B cell (primary cell): ENCODE measurements at regions not wholly inside any gene's neighbourhood (a gene's known extent, or its start where the extent isn't known, plus 50 kb on each side); places are given as distances from the start of the nearest gene placed in this dataset.

Experiments
- ATAC-seq: fragments of 200-7000 bp; cut with Tn5 transposase; one replicate; pipeline ENCODE4 v1.10.0; 2021; ENCODE audit warnings: low read depth, mild to moderate bottlenecking, moderate number of reproducible peaks, moderate library complexity
- CTCF ChIA-PET: fragments of 350-600 bp; sonication (Branson Sonifier 250); formaldehyde crosslinking; loops from one replicate; lab custom pipeline; 2021; ENCODE audit warnings: antibody characterized with exemption, inconsistent platforms; lab: Charles Lee
- POLR2A ChIA-PET: fragments of 350-600 bp; sonication (Branson Sonifier 250); formaldehyde crosslinking; loops from one replicate; lab custom pipeline; 2021; ENCODE audit warnings: antibody characterized with exemption; lab: Charles Lee
- DNase-seq: peaks from one replicate; pipeline ENCODE4 v3.0.0; 2013
- H2AFZ ChIP-seq: 2 replicates; pipeline ENCODE4 v1.6.1; 2012; ENCODE audit warnings: mild to moderate bottlenecking, low read depth, low read length; ENCODE audit not compliant: insufficient read depth, poor library complexity, severe bottlenecking
- H3K27ac ChIP-seq, 2 donors: 1 replicate in 1 of 2; 2 replicates in 1 of 2; pipeline ENCODE4 v1.5.1; 2012 to 2013; ENCODE audit warnings: low read length in 2 of 2, mild to moderate bottlenecking in 2 of 2, moderate library complexity in 1 of 2
- H3K27me3 ChIP-seq, 4 experiments: fragments of 200-600 bp in 1 of 4; sonication (generic) in 1 of 4; replicated peaks in 1 of 4; 1 replicate in 2 of 4; 2 replicates in 2 of 4; pipeline versions ENCODE4 v1.6.1 to v1.7.0; 2013 to 2016; ENCODE audit warnings: low read length in 3 of 4, mild to moderate bottlenecking in 2 of 4, mixed read lengths in 1 of 4, moderate library complexity in 1 of 4; ENCODE audit not compliant: insufficient read depth in 4 of 4, control insufficient read depth in 3 of 4; ENCODE audit errors: control extremely low read depth in 1 of 4
- H3K36me3 ChIP-seq, 2 experiments: replicated peaks in 1 of 2; 1 replicate in 1 of 2; 2 replicates in 1 of 2; pipeline versions ENCODE4 v1.6.1 to v1.7.1; 2013; ENCODE audit warnings: low read length in 1 of 2; ENCODE audit not compliant: insufficient read depth in 2 of 2, control insufficient read depth in 1 of 2; ENCODE audit errors: control extremely low read depth in 1 of 2, extremely low read depth in 1 of 2
- H3K4me1 ChIP-seq, 2 donors: fragments of 200-600 bp in 1 of 2; sonication (generic) in 1 of 2; 1 replicate in 1 of 2; 2 replicates in 1 of 2; pipeline versions ENCODE4 v1.5.1 to v1.6.1; 2013 to 2017; ENCODE audit warnings: low read length in 2 of 2; ENCODE audit not compliant: control insufficient read depth in 2 of 2, insufficient read depth in 2 of 2
- H3K4me2 ChIP-seq: replicated peaks from 2 replicates; pipeline ENCODE3; 2012; ENCODE audit warnings: mild to moderate bottlenecking, low read depth, low read length; ENCODE audit not compliant: poor library complexity, severe bottlenecking
- H3K4me3 ChIP-seq, 5 experiments: fragments of 200-600 bp in 1 of 5; sonication (generic) in 1 of 5; 1 replicate in 3 of 5; 2 replicates in 2 of 5; pipeline versions ENCODE4 v1.5.1 to v1.7.0; 2011 to 2016; ENCODE audit warnings: low read length in 4 of 5, mild to moderate bottlenecking in 4 of 5, low read depth in 2 of 5, control low read depth in 1 of 5, moderate library complexity in 1 of 5; ENCODE audit not compliant: insufficient read depth in 1 of 5; ENCODE audit errors: control extremely low read depth in 1 of 5, extremely low read depth in 1 of 5
- H3K79me2 ChIP-seq: fragments of 200-600 bp; sonication (generic); one replicate; pipeline ENCODE4 v1.6.0; 2016; ENCODE audit warnings: low read length; ENCODE audit not compliant: control insufficient read depth, insufficient read depth
- H3K9ac ChIP-seq: fragments of 200-600 bp; sonication (generic); 2 replicates; pipeline ENCODE4 v1.6.1; 2017; ENCODE audit warnings: mild to moderate bottlenecking, low read length, moderate library complexity
- H3K9me3 ChIP-seq, 3 donors: one replicate each; pipeline versions ENCODE4 v1.6.1 to v1.7.1; 2013; ENCODE audit warnings: low read length in 2 of 3; ENCODE audit not compliant: control insufficient read depth in 2 of 3, insufficient read depth in 1 of 3; ENCODE audit errors: control extremely low read depth in 1 of 3
- H4K20me1 ChIP-seq: 2 replicates; pipeline ENCODE4 v1.6.0; 2012; ENCODE audit warnings: mild to moderate bottlenecking, low read length; ENCODE audit not compliant: insufficient read depth, control insufficient read depth, poor library complexity, severe bottlenecking
- H3K27ac Mint-ChIP-seq: one replicate; pipeline ENCODE4 v1.8.0; 2021; ENCODE audit warnings: mixed read lengths
- H3K27me3 Mint-ChIP-seq: one replicate; pipeline ENCODE4 v1.8.0; 2021; ENCODE audit warnings: mixed read lengths
- H3K4me1 Mint-ChIP-seq: one replicate; pipeline ENCODE4 v1.8.0; 2021; ENCODE audit warnings: mixed read lengths
- H3K4me3 Mint-ChIP-seq: one replicate; pipeline ENCODE4 v1.8.0; 2021; ENCODE audit warnings: mixed read lengths
- H3K9me3 Mint-ChIP-seq: one replicate; pipeline ENCODE4 v1.8.0; 2022; ENCODE audit warnings: mixed read lengths; ENCODE audit not compliant: insufficient read depth
- EZH2 ChIP-seq: IDR thresholded peaks from 2 replicates; pipeline ENCODE4 v1.6.1; 2012; ENCODE audit warnings: borderline replicate concordance, low read depth, mild to moderate bottlenecking, moderate library complexity, low read length; ENCODE audit not compliant: insufficient read depth, poor library complexity, severe bottlenecking
- WGBS: methylation state at CpG from one replicate; pipeline ENCODE4 v1.1.5; 2013; ENCODE audit warnings: missing lambda C conversion rate; ENCODE audit not compliant: insufficient coverage; 5-methylcytosine and 5-hydroxymethylcytosine counted together
- intact Hi-C: fragments of 100-400 bp; cut with micrococcal nuclease; formaldehyde crosslinking; loops from one replicate; pipeline ENCODE4 v1.10.0; 2022
- TF ChIP-seq, protein P1 (sequence below): fragments of 200-600 bp; IDR thresholded peaks from one replicate; pipeline ENCODE4 v1.8.0; 2022; ENCODE audit warnings: antibody characterized with exemption, mild to moderate bottlenecking

- Histone ChIP-seq H2AFZ (no peak overlapping the region), H3K27ac (no peak overlapping the region), H3K4me3 (no peak overlapping the region), H3K79me2 (no peaks in the 10 kb centered on the region), H3K9ac (no peak overlapping the region), H3K4me2 (no peak overlapping the region), H4K20me1 (no peaks in the 10 kb centered on the region), H3K9me3 (peaks cover 2 to 3% (median 2%) of the 10 kb centered on the region in 3 donors), H3K36me3 (no peaks in the 10 kb centered on the region), H3K4me1 (peaks cover 5 to 8% of the 10 kb centered on the region in 2 donors), H3K27me3 (no peaks in the 10 kb centered on the region)
- H3K27me3 Mint-ChIP-seq = no peaks in the 10 kb centered on the region
- peaks cover 2% of the 10 kb centered on the region for H3K9me3 Mint-ChIP-seq
- 100% methylated on average over 2 of the region's 5 CpGs for WGBS
- intact Hi-C loops = no loop called here
- no peak for DNase-seq
- ATAC-seq = no peak
- ChIA-PET POLR2A (no interaction called here), CTCF (interaction anchor here (0.7 kb wide), 1 partner anchor 87 kb away, joined by 3 read pairs; no protein-coding TSS in a partner anchor)
- H3K27ac Mint-ChIP-seq = no peak overlapping the region
- H3K4me1 Mint-ChIP-seq = peaks cover 7% of the 10 kb centered on the region
- no peak overlapping the region for H3K4me3 Mint-ChIP-seq
- TF ChIP-seq, protein P1, sequence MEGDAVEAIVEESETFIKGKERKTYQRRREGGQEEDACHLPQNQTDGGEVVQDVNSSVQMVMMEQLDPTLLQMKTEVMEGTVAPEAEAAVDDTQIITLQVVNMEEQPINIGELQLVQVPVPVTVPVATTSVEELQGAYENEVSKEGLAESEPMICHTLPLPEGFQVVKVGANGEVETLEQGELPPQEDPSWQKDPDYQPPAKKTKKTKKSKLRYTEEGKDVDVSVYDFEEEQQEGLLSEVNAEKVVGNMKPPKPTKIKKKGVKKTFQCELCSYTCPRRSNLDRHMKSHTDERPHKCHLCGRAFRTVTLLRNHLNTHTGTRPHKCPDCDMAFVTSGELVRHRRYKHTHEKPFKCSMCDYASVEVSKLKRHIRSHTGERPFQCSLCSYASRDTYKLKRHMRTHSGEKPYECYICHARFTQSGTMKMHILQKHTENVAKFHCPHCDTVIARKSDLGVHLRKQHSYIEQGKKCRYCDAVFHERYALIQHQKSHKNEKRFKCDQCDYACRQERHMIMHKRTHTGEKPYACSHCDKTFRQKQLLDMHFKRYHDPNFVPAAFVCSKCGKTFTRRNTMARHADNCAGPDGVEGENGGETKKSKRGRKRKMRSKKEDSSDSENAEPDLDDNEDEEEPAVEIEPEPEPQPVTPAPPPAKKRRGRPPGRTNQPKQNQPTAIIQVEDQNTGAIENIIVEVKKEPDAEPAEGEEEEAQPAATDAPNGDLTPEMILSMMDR = no peak
- no peak for TF ChIP-seq EZH2
Measured at GRCh38 chr18:56470406-56471351, 167.7 kb downstream of the TXNL1 start.

DNA sequence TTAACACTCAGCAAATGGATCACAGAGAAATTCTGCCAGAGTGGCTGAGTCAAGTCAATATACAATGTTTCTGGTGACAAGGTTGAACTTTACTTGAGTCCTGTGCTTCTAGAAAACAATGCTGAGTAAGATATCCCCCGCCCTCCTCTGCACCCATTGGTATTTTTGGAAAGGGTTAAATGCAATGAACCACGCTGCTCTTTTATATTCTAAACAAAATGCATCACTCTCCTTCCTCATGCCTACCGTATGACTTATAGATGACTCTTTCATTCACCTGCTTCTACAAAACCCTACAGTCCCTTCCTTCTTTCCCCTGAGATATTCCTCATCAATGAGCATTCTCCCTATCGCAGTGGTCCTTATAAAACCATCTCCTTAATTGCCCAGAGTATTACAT, 168.8 kb downstream of the TXNL1 start:
- H3K4me3 Mint-ChIP-seq = no peak overlapping the region
- ChIA-PET POLR2A (no interaction called here), CTCF (no interaction called here)
- H3K4me1 ChIP-seq = peaks cover 5 to 8% of the 10 kb centered on the region in 2 donors
- peaks cover 10% of the 10 kb centered on the region for H3K9me3 Mint-ChIP-seq
- ATAC-seq = no peak
- no peak for DNase-seq
- TF ChIP-seq, protein P1 = no peak
- no peak for TF ChIP-seq EZH2
- H3K4me1 Mint-ChIP-seq = peaks cover 7% of the 10 kb centered on the region
- no peaks in the 10 kb centered on the region for H3K27me3 Mint-ChIP-seq
- H3K79me2 ChIP-seq = no peaks in the 10 kb centered on the region
- WGBS = 57% methylated on average over 1 of the region's 4 CpGs
- H3K27me3 ChIP-seq = no peaks in the 10 kb centered on the region
- intact Hi-C loops = no loop called here
- H3K9me3 ChIP-seq = peaks cover 4 to 11% (median 6%) of the 10 kb centered on the region in 3 donors
- H3K9ac ChIP-seq = no peak overlapping the region
- H4K20me1 ChIP-seq = no peaks in the 10 kb centered on the region
- no peak overlapping the region for H3K4me2 ChIP-seq
- H2AFZ ChIP-seq = no peak overlapping the region
- no peak overlapping the region for H3K27ac ChIP-seq
- H3K27ac Mint-ChIP-seq = no peak overlapping the region
- H3K4me3 ChIP-seq = no peak overlapping the region
- H3K36me3 ChIP-seq = no peaks in the 10 kb centered on the region
